D721Med (cell line): ENCODE measurements at regions not wholly inside any gene's neighbourhood (a gene's known extent, or its start where the extent isn't known, plus 50 kb on each side); places are given as distances from the start of the nearest gene placed in this dataset.

Experiments
- DNase-seq: peaks from one replicate; pipeline ENCODE4 v3.0.0; 2011; ENCODE audit warnings: low spot score; ENCODE audit not compliant: insufficient read length
- FAIRE-seq: peaks from 2 replicates; lab custom pipeline; 2011; peaks lifted over from hg19 to GRCh38; lab: Jason Lieb, UNC
- TF ChIP-seq, protein P1 (sequence below): IDR thresholded peaks from 2 replicates; pipeline ENCODE4 v1.5.1; 2012; ENCODE audit warnings: mild to moderate bottlenecking, control low read depth; ENCODE audit not compliant: insufficient read depth; ENCODE audit errors: missing control alignments

DNA sequence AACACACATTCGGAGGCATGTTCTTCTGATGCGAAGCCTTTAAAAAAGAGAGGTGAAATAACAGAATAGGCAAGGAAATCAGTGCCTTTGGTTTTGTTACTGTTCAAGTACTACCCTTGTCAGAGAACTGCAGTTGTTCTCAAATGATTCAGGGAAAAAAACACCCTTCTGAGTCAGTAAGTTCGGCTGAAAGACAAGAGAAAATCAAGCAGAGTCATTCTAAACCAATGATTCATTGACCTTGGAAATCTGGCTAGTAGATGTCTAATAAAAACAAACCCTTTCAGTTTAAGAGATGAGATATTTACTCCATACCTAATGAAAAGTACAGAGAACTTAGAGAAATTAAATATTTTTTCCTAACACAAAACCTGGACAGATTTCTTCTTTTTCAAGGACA, 72.7 kb upstream of the ABI3BP start:
- DNase-seq (no peak), FAIRE-seq (no peak)
- TF ChIP-seq, protein P1, sequence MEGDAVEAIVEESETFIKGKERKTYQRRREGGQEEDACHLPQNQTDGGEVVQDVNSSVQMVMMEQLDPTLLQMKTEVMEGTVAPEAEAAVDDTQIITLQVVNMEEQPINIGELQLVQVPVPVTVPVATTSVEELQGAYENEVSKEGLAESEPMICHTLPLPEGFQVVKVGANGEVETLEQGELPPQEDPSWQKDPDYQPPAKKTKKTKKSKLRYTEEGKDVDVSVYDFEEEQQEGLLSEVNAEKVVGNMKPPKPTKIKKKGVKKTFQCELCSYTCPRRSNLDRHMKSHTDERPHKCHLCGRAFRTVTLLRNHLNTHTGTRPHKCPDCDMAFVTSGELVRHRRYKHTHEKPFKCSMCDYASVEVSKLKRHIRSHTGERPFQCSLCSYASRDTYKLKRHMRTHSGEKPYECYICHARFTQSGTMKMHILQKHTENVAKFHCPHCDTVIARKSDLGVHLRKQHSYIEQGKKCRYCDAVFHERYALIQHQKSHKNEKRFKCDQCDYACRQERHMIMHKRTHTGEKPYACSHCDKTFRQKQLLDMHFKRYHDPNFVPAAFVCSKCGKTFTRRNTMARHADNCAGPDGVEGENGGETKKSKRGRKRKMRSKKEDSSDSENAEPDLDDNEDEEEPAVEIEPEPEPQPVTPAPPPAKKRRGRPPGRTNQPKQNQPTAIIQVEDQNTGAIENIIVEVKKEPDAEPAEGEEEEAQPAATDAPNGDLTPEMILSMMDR, result no peak

DNA sequence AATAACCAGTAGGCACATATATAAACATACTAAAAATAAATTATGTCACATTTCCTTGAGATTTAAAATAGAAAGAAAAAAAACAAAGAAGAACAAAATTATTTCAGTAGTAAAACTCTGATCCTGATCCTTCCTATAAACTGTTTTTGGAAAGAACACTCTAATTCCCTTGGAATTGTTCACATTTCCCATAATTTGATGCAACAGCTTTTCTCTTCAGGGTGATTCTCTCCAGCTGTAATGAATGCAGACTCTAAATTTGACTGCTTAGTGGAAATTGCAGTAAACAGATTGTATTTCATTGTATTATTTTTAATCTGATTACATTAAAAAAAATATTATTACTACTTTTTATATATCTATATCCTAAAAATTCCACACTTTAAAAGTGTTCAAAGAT, 70.2 kb upstream of the ABI3BP start:
- no peak for DNase-seq
- no peak for FAIRE-seq
- TF ChIP-seq, protein P1, result no peak

DNA sequence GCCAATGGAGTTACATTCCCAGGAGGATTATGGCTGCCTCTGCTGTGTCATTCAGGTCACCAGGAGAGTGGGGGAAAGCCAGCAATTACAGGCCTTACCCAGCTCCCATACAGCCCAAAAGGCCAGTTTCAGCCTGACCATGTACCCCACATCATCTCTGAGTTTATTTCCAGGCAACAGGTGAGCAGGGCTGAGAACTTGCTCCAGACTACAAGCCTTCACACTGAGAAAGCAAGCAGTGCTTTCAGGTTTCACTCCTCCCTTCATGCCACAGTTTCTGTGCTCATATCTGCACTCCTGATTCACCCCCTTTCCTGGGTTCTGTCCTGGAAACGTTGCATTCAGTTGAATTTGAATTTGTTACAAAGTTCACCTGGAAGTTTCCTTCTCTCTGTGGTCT, 68.1 kb upstream of the ABI3BP start:
- no peak for DNase-seq
- no peak for FAIRE-seq
- TF ChIP-seq, protein P1, result no peak

DNA sequence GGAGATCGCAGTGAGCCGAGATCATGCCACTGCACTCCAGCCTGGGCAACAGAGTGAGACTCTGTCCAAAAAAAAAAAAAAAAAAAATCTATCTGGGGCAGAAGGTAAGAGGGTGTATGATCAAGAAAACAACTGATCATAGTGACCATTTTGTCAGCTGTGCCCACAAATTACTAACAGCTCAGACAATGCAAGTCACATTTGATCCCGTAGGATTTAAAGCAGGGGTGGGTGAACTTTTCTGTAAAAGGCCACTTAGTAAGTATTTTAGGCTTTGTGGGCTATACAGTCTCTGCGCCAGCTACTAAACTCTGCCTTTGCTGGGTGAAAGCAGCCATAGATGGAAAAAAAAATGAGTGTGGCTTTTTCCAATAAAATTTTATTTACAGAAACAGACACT, 57.6 kb upstream of the ABI3BP start:
- TF ChIP-seq, protein P1, result no peak
- no peak for DNase-seq
- no peak for FAIRE-seq

DNA sequence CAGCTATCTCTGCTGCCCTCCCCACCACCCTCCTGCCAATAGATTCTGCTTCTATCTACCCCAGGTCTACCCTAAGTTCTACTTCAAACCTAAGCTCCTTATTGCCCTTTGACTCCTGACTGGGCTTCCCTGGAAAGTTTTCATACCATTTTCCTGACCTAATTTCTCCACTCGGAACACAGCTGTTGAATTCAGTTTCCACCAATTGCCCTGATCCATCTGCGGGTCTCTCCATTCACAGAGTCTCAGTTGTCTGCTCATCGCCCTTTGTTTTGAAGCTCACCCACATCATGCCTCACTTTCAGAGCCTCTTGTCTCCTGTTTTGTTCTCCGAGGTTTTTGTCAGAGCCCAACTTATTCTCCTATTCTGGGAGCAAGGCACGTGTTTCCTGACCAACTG, 56.8 kb upstream of the ABI3BP start:
- no peak for DNase-seq
- TF ChIP-seq, protein P1, result no peak
- no peak for FAIRE-seq

DNA sequence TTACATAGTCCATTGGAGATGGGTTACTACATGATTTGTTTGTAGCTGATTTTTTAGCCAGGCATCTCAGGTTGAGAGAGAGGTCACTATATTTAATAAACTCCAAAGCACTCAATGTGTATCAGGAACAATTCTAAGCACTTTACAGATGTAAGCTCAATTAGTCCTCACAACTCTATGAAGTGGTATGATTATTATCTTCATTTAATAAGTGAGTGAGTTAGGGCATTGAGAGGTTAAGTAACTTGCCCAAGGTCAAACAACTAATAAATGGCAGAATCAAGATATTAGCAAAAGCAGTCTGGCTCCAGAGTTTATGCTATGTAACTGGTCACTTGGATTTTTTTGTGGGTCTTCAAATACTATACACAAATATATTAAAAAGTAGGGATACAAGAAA, 56.3 kb upstream of the ABI3BP start:
- TF ChIP-seq, protein P1, result no peak
- FAIRE-seq, result no peak
- no peak for DNase-seq

DNA sequence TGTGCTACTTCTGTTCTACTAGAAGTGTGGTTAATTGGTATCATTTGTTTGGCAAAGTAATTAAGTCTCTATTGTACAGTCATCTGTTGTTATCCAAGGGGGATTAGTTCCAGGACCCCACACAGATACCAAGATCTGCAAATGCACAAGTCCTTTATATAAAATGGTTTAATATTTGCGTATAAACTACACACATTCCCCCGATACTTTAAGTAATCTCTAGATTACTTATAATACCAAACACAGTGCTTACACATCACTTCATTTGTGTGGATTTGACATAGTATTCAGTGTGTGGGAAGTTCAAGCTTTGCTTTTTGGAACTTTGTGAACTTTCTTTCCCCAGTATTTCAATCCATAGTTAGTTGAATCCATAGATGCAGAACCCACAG, 50.5 kb upstream of the ABI3BP start:
- DNase-seq (no peak), FAIRE-seq (no peak)
- TF ChIP-seq, protein P1, result no peak
